GM18499 (cell line): ENCODE measurements at regions not wholly inside any gene's neighbourhood (a gene's known extent, or its start where the extent isn't known, plus 50 kb on each side); places are given as distances from the start of the nearest gene placed in this dataset.
"Not testable (repeated sequence)": the region's sequence is repeated elsewhere in the genome, so short reads cannot be mapped to it uniquely, and the experiment has no call there.

Experiments
- ATAC-seq: cut with Tn5 transposase; IDR thresholded peaks from one replicate; pipeline ENCODE4 v1.9.1; 2021; ENCODE audit warnings: moderate number of reproducible peaks; ENCODE audit not compliant: insufficient read depth, unreplicated experiment

DNA sequence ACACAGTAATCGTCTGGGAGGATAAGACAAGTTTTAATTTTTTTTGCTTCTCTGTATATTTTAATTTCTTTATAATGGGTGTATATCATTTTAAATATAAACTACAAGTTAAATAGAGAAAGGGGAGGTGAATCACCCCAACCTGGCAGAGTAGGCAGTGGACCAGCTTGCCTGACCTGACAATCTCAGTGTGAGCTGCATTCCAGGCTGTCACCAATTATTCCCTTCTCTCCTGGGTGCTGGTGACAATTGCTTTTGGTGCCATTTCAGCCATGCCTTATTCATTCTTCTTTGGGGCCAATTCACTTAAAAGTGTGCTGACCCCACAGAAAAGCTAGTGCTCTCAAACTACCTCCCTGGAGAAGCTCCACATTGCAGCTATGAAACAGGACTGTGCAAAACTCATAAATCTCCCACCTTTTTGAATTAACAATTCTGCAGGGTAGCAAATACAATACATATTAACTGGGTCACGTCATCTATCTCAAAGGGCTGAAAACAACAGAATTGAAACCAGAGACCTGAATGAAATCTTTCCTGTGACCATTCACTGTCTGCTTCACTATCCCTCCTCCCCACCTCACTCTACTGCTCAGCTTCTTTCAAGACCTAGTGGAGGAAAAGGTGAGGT lies 359.0 kb downstream of the HS3ST1 start:
- ATAC-seq: no peak

DNA sequence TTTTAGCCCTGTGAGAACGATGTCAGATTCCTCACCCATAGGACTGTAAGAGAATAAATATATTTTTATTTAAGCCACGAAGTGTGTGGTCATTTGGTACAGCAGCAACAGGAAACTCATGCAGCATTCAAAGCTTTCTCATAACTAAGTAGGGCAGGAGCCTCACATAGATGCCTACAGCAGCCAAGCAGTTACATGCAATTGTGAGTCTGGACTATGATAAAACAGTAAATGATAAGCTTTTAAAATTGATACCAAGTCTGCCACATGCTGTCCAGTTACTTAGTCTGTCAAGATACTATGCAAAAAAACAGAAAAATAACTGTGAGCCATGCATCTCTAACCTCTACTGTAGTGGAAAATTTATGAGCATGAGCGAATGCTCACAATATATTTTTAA lies 359.6 kb downstream of the HS3ST1 start:
- ATAC-seq: no peak

DNA sequence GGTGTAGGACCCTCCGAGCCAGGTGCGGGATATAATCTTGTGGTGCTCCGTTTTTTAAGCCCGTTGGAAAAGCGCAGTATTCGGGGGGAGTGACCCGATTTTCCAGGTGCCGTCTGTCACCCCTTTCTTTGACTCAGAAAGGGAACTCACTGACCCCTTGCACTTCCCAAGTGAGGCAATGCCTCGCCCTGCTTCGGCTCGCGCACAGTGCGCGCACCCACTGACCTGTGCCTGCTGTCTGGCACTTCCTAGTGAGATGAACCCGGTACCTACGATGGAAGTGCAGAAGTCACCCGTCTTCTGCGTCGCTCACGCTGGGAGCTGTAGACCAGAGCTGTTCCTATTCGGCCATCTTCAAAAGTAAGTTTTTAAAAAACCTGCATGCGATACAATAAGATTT lies 362.1 kb downstream of the HS3ST1 start:
- ATAC-seq: not testable (repeated sequence)

DNA sequence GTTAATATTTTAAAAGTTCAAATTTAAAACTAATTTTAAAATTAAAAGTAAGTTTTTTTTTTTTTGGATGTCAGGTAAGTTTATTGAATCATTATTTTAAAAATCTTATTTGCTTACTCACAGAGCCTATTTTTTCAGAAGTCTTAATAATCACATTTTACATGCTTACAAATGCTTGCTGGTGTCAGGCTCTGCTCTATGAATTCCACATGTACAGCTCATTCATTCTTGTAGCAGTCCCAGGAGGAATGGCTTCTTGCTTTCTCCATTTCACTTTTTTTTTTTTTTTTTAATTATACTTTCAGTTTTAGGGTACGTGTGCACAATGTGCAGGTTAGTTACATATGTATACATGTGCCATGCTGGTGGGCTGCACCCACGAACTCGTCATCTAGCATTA lies 368.1 kb downstream of the HS3ST1 start:
- ATAC-seq: not testable (repeated sequence)

DNA sequence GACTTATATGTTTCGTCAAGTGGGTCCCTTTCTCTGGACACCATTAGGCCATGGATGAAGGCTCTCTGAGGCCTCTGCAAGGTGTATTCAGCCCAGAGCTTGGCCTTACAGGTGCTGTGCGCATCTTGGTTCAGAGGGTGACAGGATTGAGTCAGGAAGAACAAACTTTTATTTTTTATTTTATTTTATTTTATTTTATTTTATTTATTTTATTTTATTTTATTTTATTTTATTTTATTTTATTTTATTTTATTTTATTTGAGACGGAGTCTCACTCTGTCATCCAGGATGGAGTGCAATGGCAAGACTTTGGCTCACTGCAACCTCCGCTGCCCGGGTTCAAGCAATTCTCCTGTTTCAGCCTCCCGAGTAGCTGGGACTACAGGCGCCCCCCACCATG lies 370.4 kb upstream of the CLNK start:
- ATAC-seq: not testable (repeated sequence)

DNA sequence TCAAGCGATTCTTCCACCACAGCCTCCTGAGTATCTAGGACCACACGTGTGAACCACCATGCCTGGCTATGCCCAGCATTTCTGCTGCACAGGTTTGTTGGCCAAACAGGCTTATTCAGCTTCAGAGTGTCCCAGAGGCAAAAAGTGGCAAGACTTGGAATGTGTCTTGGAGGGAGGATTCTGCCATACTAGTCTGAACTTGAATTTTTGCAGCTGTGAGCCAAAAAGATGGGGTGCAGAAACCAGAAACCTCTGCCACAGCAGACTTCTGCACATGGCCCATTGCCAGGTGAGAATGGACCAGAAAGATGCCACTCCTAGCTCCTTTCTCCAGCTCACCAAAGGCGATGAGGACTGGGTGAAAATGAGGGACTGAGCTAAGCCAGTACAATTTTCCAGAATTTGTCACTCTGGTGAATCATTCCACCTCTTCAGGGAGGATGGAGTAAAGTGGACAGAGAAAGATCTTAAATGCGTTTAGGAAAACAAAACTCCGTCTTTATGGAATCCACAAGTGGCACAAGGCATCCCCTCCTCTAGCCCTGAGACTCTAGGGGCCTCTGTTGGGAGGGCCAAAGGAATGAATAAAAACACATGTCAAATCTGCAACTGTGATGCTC lies 369.1 kb upstream of the CLNK start:
- no peak for ATAC-seq

DNA sequence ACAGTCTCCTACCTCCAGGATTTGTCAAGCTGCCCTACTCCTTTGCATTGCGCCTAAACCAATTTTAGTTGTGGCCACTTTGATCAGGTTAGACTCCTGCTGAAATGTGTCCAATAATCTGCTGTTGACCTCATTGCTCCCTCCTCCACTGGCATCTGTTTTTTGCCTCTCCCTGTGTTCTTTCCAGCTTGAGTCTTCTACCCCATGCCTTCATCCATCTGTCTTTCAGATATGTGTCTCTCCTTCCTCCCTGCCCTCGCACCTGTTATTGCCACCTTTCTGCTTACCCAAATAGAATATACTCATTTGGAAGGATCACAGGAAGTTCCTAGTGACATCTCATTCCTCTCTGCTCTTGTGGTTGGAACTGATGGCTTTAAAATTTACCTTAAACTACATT lies 366.6 kb upstream of the CLNK start:
- ATAC-seq: no peak

DNA sequence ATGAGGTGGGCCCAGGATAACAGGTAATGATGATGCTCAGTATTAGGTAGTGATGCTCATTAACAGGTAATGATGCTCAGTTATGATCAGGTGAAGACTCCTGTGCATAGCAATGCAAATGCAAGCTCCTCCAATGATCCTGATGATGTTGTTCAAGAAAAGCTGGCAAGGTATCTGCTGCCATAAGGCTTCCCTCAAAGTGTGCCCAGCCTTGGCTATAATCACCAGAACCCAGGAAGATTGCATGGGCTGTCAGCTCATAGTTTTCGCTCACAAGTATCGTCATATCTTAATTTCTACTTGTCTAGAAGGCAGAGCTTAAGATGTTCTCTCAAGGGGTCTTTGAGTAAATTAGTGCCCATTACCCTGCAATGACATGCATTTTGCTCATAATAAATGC lies 366.2 kb upstream of the CLNK start:
- ATAC-seq: no peak

DNA sequence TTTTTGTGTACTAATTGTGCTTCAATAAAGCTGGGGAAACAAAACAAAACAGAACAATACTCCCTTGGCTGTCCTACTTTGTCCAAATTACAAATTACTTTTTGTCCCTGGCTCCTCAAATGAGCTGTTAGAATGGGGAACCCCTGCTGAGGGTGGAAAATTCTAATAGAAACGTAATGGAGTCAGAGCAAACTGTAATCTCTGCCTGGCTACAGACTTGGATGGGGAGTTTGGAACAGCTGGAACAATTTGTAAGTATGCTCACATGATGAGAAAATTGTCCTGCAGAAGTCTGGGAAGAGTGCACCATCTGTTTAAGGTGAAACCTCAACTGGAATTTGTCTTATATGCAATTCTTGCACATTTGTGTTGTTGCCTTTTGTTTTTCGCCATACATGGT lies 364.4 kb upstream of the CLNK start:
- no peak for ATAC-seq

DNA sequence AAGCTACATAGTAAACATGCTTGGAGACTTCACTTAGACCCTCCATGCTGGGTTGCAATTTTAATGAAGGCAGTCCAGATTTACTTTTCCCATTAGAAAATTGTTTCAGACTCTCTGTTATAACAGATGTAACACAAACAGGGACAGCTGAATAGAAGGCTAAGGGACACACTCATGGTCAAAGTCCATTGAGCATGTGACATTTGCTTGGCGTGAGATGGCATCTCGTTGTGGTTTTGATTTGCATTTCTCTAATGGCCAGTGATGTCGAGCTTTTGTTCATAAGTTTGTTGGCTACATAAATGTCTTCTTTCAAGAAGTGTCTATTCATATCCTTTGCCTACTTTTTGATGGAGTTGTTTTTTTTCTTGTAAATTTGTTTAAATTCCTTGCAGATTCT lies 358.2 kb upstream of the CLNK start:
- ATAC-seq: no peak

DNA sequence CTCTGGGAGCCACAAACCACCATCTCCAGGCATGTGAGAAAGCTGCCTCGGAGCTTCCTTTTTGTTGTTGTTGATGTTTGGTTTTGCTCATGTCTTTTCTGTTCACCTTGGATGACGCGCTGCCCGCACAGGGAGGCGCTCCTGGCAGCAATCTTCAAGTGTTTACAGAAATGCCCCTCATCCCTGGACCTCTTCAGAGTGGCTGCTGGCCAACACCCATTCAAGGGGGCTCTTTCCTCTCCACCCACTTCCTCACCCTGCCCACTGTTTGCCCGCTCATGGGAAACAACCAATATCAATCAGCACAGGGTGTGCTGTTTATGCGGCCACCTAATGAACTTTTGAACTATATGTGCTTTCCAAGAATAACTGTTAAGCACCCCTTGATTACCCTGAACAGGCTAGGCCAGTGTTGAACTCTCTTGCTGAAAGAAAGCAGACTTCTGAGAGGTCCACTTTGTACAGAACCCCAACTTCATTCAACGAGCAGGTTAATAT lies 355.1 kb upstream of the CLNK start:
- ATAC-seq: no peak

DNA sequence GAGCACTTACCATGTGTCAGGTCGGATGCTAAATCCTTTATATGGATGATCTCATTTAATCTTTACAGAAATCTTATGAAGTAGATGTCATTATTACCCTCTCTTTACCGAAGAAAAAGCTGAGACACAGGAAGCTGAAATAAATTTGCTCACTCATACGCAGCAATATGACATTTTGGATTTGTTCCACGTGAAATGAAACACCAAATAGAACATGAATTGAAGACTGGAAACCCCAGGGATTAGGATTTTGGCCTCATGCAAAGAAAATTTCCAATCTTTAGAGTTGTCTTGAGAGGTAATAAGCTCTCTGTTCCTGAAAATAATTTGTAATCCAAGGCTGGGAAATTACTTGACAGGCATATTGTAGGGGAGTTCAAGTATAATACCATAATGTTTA lies 354.4 kb upstream of the CLNK start:
- no peak for ATAC-seq

DNA sequence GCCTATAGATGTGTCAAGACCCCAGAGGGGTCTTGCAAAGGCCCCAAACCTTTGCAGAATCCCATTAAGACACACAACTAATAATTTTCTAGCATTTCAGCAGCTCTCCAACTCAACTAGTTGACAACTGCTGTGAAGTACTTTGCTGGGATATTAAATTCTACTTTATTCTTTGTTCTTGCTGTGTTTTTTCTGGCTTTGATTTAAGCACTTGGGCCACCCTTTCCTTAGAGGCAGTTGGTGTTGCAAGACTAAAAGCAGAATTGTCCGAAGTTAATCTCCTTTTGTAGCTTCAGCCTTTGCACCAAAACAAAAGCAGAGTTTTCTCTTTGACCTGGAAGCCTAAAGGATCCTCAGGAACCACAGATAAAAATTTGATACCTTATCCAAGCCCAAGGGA lies 353.1 kb upstream of the CLNK start:
- ATAC-seq: no peak

DNA sequence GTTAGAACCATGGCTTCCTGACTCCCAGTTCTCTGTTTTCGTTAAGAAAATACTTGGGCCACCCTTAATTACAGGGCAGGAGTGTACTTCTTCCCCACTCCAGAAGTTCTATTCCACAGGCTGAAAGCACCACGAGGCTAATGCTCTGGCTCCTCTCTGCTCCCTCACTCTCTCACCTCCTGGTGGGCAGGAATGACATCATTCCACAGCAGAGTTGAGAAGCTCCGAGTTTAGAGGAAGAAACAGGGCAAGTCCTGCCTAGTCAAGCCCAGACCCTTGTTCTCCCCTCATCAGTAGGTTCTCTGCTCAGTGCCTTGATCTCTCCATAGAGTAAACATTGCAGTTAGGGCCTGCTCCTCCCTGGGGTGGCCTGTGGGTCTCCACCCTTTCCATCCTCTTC lies 343.8 kb upstream of the CLNK start:
- no peak for ATAC-seq

DNA sequence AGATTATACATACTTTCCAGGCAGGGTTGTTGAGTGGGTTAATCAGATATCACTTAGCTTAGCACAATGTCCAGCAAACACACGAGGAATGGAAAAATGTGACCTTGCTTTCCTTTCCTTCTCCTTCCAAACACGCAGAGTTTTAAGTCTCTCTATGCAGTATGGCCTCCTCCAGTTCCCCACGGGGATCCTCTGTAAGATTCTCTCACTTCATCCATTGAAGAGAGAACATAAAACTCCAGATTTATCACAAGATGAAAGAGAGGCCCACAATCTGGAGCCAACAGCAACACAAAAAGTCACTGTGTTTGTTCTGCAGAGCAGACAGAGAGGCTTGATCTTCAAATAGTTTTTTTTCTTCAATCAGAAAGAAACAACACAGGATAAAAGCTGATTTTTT lies 336.8 kb upstream of the CLNK start:
- no peak for ATAC-seq

DNA sequence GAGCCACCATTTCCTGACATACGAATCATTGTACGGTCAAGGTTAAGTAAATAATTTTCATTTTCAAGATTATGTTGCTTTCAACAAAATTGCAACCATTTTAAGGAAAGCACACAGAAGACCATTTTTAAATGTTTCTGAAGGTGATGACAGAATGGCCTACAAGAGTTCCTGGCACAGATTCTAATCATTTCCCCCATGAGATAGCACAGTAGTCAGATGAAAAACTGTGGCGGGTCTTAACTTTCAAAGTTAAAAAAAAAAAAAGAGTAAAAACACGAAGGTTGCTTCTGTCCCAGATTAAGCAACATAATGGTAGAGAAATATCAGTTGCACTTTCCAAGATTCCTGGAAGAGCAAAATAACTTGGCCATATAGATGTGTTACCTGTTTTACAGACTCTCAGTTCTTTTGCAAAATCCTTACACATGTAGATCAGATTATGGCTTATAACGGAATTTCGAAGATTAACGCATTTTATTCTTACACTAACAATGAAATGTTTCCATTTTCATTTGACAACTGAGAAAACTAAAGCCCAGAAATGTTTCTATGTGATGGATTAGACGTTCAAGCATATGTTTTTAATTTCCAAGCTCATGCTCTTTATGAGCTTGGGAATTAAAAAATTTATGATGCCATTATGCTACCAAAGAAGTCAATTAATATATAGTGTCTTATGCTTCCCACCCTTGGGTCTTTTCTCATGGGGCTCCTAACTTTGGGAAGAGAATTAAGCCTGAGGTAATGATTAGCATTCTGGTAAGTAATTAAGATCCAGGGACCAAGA lies 335.1 kb upstream of the CLNK start:
- no peak for ATAC-seq

DNA sequence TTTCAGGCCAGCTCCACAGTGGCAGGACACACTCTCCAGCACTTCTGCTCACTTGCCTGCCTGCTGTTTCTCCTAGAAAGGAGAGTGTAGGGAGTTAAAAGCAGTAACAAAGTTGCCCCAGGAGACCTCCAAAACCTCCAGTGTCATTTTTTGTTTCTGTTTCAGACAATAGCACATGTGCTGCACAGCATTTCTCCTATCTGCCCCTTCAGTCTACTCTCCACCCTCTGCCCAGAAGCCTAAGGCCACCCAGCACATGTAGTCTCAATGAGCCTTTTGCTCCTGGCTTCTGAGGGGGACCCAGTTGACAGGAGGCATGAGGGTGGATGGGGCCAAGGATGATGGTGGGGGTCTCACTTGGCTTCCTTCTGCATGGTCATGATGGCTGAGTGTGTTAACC lies 329.6 kb upstream of the CLNK start:
- no peak for ATAC-seq

DNA sequence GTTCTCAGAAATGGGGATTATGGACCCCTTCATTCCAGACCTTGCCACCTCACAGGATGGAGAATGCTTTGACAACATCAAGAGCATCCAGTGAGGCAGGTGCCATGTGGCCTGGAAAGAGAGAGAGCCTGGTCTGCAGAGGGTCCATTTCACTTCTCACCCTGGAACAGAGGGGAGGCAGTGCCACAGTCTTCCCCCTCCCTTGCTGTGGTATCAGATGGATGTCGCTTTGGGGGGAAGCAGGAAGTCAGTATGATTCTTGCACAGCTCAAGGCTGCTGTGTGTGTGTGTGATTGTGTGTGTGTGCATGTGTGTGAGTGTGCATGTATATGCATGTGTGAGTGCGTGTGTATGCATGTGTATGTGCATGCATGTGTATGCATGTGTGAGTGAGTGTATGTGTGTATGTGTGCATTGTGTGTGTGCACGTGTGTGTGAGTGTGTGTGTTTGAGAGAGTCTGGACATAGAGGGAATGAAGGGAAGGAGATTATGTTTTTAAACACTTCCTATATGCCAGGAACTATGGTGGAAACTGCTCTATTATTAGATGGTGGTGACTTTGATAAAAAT lies 328.6 kb upstream of the CLNK start:
- ATAC-seq: no peak

DNA sequence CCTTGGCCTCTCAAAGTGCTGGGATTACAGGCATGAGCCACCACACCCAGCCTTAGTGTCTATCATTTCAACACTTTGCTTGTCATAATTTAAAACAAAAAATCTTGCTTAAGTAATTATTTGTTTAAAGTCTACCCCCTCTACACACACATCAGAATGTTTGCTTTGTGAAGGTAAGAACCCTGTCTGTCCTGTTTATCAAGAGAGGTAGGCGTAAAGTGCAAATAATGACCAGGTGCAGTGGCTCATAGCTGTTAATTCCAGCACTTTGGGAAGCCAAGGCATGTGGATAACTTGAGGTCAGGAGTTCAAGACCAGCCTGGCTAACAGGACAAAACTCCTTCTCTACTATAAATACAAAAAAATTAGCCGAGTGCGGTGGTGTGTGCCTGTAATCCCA lies 326.7 kb upstream of the CLNK start:
- ATAC-seq: no peak

DNA sequence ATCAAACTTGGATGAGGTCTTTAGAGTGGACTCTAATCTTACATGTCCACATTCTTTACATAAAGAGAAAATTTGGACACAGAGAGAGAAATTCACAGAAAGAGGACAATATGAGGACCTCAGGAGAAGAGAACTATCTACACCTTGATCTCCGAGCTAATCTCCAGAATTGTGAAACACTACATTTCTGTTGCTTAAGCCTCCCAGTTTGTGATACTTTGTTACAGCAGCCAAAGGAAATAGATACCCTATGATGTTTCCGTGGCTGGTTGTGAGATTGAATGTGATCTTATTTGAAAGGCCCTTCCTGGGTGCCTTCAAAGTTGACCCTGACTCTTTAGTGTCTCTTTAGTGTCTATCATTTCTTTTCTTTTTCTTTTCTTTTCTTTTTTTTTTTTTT lies 326.1 kb upstream of the CLNK start:
- ATAC-seq: no peak

DNA sequence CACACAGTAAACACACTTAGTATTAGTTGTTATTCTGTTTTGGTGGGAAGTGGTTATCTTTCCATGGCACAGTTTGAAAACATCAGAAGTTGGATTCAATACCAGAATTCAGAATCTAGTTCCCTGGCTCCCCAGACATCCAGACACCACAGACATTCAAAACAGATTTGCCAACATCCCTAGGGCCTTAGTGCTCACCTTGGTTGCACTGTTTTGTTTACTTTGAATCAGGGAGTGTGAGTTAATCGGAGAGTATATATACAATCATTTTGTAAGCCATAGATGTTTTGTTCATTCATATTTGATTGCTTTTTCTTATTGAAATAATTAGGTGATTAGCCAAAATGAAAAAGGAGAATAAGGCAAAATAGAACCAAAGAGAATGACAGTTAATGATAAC lies 324.7 kb upstream of the CLNK start:
- ATAC-seq: no peak
